NCI-H1105 (cell line): ENCODE measurements at regions not wholly inside any gene's neighbourhood (a gene's known extent, or its start where the extent isn't known, plus 50 kb on each side); places are given as distances from the start of the nearest gene placed in this dataset.

Experiments used
- DNase-seq: peaks from one replicate; lab custom pipeline; 2025; lab: John Stamatoyannopoulos, UW

DNA sequence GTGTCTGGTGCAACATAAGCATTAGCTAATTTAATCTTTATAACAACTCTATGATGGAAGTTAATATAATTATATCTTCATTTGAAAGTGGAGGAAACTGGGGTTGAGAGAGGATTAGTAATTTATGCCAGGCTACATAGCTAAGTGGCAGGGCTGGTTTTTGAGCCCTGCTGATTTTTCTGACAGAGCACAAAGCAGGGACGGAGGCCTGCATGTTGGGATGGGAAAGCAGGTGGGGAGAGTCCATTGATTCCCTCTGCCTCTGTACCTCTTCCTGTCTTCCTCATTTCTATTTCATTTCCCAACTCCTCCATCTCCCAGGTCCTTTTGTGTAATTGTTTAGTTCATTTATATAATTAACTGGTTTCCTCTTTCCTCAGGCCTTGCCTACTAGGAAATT is 251.6 kb upstream of the ZPLD1 start:
- no peak for DNase-seq

DNA sequence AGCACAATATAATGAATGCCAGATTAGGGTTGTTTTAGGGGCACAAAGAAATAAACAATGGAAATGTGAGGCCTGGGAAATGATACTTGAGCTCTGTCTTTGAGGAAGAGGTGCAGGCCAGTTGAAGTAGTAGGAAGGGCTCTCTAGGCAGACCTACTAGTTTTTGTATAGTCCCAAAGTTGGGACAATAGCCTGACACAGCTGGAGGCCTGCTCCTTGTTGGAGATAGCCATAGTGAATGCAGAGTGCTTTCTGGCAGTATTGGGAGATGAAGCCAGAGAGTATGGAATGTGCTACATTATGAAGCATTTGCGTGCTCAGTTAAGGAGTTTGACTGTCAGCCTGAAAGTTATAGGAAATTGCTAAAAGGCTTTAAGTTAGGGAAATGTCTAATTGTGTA is 251.2 kb upstream of the ZPLD1 start:
- DNase-seq: no peak

DNA sequence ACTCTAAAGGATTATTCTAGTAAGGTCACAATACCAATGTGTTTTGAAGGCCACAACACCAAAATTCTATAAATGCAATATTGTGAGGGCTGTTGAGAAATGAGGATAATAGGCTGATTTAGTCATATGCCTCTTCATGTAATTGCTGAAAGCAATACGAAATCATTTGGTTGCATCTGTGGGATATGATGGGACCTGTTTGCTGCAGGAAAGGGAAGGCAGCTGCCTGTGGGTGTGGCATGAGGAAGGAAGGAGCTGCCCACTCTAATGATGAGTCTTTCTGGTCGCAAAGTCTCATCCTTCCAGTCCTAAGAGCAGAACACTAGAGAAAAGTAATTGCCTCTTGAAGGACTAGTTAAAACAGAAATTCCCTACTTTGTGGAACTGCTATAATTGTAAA is 245.3 kb upstream of the ZPLD1 start:
- no peak for DNase-seq

DNA sequence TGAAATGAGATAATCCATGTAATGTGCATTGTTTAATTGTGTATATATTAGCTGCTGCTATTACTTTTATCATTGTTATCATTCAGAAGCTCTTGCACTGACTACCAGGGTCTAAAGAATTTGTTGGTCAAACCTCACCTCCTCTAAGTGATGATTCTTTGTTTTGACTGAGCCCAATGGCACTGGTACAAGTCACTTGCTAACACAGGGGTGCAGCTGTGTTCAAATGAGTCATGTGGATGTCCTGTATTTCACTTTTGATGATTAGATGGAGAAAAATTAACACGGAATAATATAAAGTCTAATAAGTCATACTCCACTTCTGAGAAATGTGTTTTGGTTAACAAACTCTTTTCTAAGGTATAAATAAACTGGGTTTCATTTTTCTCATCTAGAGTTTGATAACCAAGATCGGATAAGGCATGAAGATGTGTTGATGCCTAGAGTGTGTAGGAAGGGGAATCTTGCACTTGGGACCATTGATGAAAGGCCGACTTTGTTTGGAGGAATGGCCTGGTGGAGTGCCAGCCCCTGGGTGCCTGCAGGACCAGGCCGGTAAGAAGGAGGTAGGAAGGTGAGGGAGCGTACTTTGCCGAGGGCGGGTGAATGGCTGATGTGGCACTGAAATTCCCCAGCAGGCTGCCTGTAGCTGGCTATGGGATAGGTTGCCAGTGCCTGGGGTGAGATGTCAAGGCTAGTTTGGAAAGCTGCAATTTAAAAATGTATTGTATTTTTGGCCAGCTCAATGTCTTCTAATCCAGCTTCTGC is 244.7 kb upstream of the ZPLD1 start:
- no peak for DNase-seq

DNA sequence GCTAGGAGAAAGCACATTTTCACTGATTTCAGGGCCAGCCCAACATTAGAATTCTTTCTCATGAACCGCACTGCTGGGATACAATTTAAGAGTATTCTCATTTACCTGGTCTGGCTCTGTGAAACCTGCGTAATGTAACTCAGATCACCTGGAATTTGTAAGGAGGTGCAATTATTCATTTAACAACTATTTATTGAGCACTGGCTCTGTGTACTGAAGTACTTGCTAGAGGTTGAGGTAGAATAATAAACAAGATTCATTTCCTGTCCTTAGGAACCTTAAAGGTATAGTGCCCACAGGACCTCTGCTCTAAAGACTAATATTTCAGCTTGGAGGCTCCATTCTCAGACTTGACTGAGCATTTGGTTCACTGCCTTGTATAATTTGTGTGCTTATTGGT is 242.2 kb upstream of the ZPLD1 start:
- no peak for DNase-seq

DNA sequence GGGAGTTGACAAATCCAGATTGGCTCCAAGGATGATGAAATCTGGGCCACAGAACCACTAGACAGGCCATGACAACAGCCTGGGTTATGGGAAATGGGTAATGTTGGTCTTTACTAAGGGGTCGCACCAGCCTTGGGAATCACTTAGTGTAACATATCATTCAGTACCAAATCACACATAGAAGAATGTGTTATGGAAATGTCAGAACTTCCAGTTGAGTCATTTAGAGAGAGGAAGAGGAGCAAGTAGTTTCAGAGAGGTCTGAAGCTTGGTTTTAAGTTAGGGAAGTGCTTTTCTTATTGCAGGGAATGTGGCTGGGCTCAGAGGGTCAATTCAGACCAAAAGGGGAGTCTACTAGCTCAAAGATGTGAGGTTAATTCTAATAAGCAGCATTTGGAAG is 241.6 kb upstream of the ZPLD1 start:
- no peak for DNase-seq

DNA sequence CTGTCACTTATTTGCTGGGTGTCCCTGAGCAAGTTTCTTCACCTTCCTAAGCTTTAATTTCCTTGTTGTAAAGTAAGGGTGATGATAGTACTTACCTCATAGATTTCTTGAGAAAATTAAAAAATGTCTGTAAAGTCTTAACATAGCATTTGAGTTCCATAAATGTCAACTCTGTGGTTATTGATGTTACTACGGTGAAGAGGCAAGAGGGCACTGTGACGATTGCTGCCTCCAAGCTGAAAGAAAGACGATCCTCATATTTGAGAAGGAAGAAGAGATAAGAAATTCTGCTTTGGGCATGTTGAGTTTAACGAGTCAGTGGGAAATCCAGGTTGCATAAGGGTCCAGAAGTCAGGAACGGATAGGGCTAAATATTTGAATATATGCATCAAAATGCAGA is 240.8 kb upstream of the ZPLD1 start:
- no peak for DNase-seq

DNA sequence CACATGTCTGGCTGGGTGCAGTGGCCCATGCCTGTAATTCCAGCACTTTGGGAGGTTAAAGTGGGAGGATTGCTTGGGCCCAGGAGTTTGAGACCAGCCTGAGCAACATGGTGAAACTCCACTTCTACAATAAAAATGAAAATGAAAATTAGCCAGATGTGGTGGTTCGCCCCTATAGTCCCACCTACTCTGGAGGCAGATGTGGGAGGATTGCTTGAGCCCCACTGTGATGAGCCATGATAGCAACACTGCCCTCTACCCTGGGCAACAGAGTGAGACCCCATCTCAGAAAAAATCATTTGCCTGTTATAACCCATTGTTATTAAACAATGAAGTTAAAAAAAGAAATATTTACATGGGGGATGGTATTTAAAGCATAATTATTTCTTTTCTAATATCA is 240.1 kb upstream of the ZPLD1 start:
- DNase-seq: no peak

DNA sequence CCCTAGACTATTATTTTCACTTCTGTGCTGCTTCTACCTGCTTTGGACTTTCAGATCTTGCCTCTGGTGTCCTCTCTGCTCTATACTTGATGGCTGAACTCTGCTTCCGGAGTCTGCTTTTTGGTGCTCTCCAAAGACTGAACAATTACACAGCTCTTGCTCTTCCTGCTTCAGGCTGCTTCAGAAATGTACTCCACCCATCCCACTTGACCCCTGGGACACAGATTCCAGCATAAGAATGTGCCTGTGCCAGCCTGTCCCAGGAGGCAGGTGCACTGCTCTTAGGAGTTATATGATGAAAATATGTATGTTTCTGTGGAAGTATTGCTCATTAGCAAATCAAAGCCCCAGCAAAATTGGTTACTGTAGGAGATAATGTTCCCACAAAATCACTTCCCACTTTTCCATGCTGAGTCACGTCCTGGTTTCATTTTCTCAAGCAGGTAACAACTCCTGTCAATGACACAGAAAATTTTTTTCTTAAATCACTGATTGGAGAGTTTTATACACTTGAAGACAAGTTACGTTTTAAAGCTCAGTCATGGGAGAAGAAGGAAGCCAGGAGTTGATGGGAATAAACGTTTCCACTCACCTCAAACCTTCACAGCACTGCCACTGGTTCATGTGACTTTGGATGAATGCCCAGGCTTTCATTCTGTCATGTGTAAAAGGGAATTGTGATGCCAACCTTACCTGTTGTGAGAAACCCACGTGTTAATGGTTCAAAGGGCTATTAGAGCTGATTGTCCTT is 239.4 kb upstream of the ZPLD1 start:
- peak; percentile 18 for DNase-seq

DNA sequence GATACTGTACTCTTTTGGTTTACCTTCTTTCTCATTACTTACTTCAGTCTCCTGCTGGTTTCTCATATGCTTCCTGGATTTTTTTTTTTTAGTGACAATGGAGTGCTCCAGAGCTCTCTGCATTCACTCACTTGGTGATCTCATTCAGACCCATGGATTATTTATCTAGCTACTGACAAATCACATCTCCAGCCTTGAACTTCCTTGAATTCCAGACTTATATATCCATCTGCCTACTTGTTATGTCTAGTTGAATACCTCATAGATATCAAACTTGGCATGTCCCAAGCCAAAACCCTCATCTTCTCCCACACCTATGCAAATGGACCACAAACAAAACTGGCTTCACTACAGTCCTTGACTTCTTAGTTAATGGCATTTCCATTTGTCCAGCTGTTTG is 234.7 kb upstream of the ZPLD1 start:
- no peak for DNase-seq

DNA sequence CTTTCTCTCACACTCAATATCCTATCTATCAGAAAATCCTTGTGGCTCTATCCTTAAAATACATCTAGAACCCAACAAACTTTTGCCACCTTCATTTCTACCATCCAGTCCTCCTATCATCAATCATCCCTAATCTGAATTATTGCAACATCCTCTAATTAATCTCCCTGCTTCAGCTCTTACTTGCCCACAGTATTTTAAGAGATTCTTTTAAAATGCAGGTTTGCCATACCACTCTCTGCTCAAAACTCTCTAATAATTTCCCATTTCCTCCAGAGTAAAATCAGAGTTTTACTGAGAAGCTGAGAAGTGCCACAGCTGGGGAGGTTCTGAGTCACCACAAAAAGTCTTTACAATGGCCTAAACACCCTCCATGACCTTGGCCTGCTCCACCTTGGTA is 234.3 kb upstream of the ZPLD1 start:
- no peak for DNase-seq

DNA sequence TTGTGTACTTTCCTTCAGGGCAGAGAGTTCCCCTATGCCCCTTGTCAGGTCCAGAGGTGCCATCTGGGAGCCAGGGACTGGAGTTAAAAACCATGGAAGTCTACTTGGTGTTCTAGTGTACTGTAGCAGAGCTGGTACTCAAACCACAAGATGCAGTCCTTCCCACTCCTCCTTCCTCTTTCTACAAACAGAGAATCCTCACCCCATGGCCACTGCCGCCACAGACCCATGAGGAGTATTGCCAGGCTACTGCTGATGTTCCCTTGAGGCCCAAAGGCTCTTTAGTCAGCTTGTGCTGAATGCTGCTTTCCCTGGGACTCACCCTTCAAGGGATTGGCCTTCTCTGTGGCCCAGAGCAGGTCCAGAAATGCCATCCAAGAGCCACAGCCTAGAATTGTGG is 229.2 kb upstream of the ZPLD1 start:
- no peak for DNase-seq

DNA sequence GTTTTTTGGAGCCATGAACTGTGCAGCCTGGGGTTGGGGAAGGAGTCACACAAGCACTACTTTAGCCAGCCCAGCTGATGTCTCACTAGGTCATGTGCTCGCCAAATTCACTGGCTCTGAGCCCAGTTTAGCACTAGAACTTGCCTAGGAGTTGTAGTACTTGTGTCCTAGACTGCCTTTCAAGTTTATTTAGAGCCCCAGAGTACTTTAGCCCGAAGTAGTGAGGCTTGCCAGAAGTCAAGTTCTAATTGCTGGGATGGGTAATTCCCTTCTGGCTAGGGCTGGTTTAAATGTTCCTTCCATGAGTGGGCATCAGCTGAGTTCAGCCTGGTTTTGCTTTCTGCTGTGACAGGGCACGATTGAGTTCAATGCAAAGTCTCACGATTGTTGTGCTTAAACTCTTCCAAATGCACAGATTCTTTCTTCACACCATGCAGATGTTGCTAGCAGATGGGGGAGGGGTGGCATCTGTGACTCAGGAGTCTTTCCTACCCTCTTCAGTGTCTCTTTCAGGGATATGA is 228.2 kb upstream of the ZPLD1 start:
- peak; percentile 10 for DNase-seq

DNA sequence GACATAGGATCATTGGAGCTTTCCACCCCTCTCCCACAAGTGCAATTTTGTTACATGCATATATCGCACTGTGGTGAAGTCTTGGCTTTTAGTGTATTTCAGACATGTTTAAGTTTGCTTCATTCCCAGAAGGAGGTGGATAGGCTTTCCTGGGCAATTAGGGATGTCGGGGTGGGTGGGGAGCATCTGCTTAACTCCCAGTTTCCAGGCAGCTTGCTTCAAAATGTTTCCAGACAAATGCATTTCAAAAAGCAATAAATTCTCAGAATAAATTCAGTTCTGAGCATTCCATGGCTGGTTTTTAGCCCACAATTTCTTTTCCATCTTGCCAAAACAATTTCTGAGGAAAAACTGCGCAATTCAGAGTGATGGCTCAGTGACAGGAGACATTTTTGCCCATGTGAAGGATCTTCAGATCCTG is 227.7 kb upstream of the ZPLD1 start:
- DNase-seq: no peak

DNA sequence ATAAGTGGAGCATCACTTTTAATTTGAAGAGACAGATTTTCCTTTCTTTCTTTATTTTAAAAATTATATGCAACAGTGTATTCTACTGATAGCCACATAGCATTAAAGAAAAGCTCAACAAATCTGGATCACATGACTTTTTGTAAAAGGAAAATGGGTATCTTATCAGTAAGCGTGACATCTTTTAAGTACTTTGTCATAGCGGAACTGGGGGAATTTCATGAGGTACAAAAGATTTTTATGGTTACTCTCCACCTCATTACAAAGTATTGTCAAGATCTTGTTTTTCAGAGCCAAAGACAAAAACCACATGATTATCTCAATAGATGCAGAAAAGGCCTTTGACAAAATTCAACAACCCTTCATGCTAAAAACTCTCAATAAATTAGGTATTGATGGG is 219.6 kb upstream of the ZPLD1 start:
- DNase-seq: no peak

DNA sequence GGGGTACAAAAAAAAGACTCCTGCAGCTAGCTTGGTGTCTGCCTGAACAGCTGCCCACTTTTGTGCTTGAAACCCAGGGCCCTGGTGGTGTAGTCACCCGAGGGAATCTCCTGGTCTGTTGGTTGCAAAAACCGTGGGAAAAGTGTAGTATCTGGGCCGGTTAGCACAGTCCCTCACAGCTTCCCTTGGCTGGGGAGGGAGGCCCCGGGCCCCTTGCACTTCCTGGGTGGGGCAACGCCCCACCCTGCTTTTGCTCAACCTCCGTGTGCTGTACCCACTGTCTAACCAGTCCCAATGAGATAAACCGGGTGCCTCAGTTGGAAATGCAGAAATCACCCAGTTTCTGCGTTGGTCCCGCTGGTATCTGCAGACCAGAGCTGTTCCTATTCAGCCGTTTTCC is 211.7 kb upstream of the ZPLD1 start:
- DNase-seq: no peak

DNA sequence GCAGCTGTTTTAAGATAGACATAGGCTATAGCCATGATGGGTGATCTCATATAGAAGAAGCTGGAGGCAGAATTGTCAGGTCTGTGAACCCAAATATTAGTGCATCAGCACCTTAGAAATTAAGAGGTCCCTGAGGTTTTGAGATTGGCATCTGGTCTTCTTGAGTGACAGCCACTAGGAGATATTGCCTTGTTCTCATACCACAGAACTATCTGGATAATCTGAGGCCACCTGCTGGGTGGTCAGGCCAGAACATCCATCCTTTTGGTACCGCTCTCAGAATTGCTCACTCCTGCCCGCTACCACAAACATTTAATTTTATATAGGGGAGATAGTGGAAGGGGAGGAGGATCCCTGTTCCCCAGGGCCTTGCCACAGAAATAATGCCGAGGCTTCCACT is 210.6 kb upstream of the ZPLD1 start:
- DNase-seq: no peak

DNA sequence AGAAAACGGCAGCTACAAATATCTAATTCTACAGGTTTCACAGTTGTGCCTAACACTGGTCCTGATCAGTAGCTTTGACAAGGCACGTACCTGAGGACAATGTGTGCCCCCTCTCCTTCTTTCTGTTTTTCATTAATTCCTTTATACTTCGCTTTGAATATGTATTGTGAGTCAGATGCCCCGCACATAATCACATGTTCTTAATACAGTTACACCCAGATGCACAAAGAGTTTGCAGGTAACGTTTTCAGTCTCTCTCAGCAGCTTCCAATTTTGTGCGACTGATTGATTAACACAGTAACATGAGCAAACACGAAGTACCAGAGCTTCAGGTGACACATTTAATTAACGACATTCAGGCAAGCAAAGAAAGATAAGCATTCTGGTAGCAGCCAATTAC is 209.8 kb upstream of the ZPLD1 start:
- DNase-seq: no peak

DNA sequence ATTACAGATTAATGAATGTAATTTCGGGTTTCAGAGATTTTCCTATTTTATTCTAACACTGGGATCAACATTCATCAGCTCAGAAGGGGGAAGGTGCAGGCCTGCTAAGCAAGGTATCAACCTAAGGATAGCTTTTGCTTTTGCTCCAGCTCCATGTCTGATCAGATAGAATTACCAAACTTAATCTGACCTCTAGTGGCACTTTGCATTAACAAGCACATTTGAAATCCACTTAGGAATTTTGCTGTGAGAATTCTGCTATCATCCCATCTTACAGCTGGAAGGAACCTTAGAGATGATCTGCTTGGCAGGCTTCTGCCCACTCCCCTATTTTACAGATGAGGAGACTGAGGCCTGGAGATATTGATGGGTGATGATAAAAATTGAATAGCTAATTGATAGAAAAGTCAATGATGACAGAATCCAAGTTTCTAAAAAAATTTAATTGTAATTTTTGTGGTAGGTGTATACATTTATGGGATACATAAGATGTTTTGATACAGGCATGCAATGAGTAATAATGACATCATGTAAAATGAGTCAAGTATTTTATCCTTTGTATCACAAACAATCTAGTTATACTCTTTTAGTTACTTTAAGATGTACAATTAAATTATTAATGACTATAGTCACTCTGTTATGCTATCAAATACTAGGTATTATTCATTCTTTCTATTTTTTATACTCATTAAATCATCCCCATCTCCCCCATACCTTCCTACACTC is 209.2 kb upstream of the ZPLD1 start:
- DNase-seq: peak; percentile 52

DNA sequence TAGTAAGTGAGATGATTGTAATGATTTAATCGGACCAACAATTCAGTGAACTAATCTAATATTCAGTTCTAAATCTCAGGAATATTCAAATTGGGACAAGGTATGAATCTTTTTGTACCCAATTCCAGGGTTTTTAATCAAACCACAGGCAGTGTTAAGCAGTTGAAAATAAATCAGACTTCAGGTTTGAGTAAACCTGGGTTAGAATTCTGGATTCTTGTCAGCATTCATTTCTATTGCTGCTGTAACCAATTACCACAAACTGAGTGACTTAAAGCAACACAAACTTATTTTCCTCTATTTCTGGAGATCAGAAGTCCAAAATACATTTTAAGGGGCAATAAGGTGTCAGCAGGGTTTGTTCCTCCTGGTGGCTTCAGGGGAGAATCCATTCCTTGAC is 208.4 kb upstream of the ZPLD1 start:
- DNase-seq: no peak

DNA sequence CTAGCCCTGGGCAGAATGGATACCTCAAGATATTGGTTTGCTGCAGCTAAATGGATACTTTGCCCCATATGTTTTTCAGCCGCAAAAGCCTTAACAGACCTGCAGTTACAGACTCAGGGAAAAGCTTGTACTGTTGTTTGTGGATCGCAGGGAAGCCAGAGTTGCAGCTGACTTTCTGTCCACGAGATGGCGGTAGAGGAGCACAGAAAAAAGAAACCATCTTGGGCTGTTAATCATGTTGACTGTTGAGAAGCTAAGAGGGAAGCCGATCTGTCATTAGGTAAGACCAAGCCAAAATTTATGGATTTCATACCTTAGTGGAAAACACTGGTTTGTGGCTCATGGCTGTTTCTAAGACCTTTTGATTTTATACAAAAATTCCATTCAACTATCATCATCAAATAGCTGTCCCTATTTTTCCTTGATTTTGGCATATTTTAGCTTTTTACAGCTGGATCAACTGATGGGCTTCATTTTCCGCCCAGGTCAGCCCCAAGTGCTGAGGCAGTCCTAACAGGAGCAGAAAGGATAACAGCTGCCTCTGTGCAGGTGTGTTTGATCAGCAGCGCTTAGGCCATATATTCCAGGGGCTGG is 205.7 kb upstream of the ZPLD1 start:
- peak; percentile 72 for DNase-seq

DNA sequence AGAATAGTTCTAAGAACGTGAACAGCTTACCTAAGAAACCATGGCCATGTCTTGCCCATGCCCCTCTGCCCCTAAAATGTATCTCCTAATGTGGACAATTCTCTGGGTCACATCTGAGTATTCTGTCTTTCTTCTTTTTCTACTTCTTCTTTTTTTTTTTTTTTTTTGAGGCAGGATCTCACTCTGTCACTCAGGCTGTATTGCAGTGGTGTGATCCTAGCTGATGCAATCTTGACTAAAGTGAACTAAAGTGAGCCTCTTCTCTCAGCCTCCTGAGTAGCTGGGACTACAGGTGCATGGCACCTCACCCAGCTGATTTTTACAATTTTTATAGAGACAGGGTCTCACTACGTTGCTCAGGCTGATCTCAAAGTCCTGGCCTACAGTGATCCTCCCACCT is 204.8 kb upstream of the ZPLD1 start:
- no peak for DNase-seq

DNA sequence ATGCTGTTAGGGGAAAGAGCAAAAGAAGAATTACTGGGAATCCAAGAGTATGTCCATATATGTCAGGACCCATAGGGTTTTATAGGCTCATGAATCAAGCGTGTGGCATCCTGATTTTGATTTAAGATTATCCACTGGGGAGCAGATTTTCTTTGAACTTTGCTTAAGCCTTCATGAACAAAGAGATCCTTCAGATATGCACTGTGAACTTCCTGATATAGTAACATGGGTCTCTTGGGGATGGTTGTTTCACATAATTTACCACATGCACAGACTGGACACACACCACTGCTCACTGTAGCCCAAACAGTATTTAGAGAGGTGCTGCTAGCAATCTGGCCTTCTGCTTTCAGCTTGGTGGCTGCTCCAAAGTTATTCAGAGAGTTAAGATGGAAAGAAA is 200.9 kb upstream of the ZPLD1 start:
- no peak for DNase-seq
